HepG2 (cell line): ENCODE measurements at regions not wholly inside any gene's neighbourhood (a gene's known extent, or its start where the extent isn't known, plus 50 kb on each side); places are given as distances from the start of the nearest gene placed in this dataset.

ENCODE experiments used
- ATAC-seq: fragments of 200-7000 bp; cut with Tn5 transposase; 3 replicates; pipeline ENCODE4 v1.9.1; 2020; ENCODE audit warnings: mild to moderate bottlenecking, moderate library complexity
- BruUV-seq: library from RNA; stranded (reverse); fragments of 400-500 nt; replicated peaks from 2 replicates; lab custom pipeline; 2021; lab: Mats Ljungman, UMichigan
- CTCF ChIA-PET: fragments of 300-600 bp; formaldehyde crosslinking; extraction: SDS; loops from one replicate; lab custom pipeline; 2021; ENCODE audit warnings: low total read pairs, inconsistent platforms, low intra/inter-chr PET ratio; lab: Yijun Ruan, JAX
- POLR2A ChIA-PET: fragments of 350-600 bp; sonication (Branson Sonifier 250); formaldehyde crosslinking; loops from one replicate; lab custom pipeline; 2020; ENCODE audit warnings: antibody characterized with exemption, inconsistent platforms; lab: Yijun Ruan, JAX
- DNase-seq: peaks from one replicate; pipeline ENCODE4 v3.0.0-alpha.2; 2015; ENCODE audit warnings: low spot score
- FAIRE-seq: peaks from 3 replicates; lab custom pipeline; 2011; peaks lifted over from hg19 to GRCh38; lab: Jason Lieb, UNC
- H2AFZ ChIP-seq: one replicate; pipeline ENCODE4 v1.6.1; 2011; ENCODE audit warnings: low read length, inconsistent platforms
- H3K27ac ChIP-seq: fragments of 300-600 bp; 3 replicates; pipeline ENCODE4 v1.8.0; 2011; ENCODE audit warnings: mixed run types, mild to moderate bottlenecking, mixed read lengths, low read length, inconsistent platforms; ENCODE audit not compliant: insufficient read depth; ENCODE audit errors: extremely low read length
- H3K27me3 ChIP-seq, 2 experiments: fragments of 200-600 bp in 1 of 2; 2 replicates in 1 of 2; 3 replicates in 1 of 2; pipeline versions ENCODE4 v1.6.0 to v1.8.0; 2011; ENCODE audit warnings: low read length in 2 of 2, mild to moderate bottlenecking in 2 of 2, moderate library complexity in 2 of 2, inconsistent platforms in 1 of 2; ENCODE audit not compliant: insufficient read depth in 2 of 2, control insufficient read depth in 1 of 2
- H3K36me3 ChIP-seq, 2 experiments: fragments of 200-600 bp in 1 of 2; replicated peaks in 1 of 2; 2 replicates in 1 of 2; 3 replicates in 1 of 2; pipeline versions ENCODE4 v1.5.1 to v1.8.0; 2011; ENCODE audit warnings: low read length in 2 of 2, inconsistent platforms in 1 of 2; ENCODE audit not compliant: insufficient read depth in 2 of 2, control insufficient read depth in 1 of 2
- H3K4me1 ChIP-seq: 2 replicates; pipeline ENCODE4 v1.5.1; 2012; ENCODE audit warnings: low read length, inconsistent platforms; ENCODE audit not compliant: insufficient read depth
- H3K4me2 ChIP-seq: 2 replicates; pipeline ENCODE4 v1.6.0; 2011; ENCODE audit warnings: low read depth, low read length, inconsistent platforms
- H3K4me3 ChIP-seq, 3 experiments: fragments of 200-600 bp in 1 of 3; sonication (generic), shearing (Covaris generic) in 1 of 3; replicated peaks in 1 of 3; 2 replicates each; pipeline ENCODE4 v1.5.1; 2011 to 2016; ENCODE audit warnings: low read length in 3 of 3, inconsistent platforms in 2 of 3, low read depth in 2 of 3, mild to moderate bottlenecking in 2 of 3, control low read depth in 1 of 3, mixed read lengths in 1 of 3; ENCODE audit not compliant: insufficient read depth in 1 of 3
- H3K79me2 ChIP-seq: one replicate; pipeline ENCODE4 v1.6.1; 2011; ENCODE audit warnings: low read length, inconsistent platforms; ENCODE audit not compliant: insufficient read depth
- H3K9ac ChIP-seq: 2 replicates; pipeline ENCODE4 v1.6.0; 2011; ENCODE audit warnings: mild to moderate bottlenecking, low read depth, low read length, inconsistent platforms; ENCODE audit not compliant: insufficient read depth
- H3K9me3 ChIP-seq: 2 replicates; pipeline ENCODE4 v1.5.1; 2012; ENCODE audit warnings: mild to moderate bottlenecking, low read length
- H4K20me1 ChIP-seq: 2 replicates; pipeline ENCODE4 v1.6.0; 2011; ENCODE audit warnings: inconsistent platforms, mild to moderate bottlenecking, low read length, moderate library complexity; ENCODE audit not compliant: insufficient read depth
- EED ChIP-seq: sonication (generic); formaldehyde crosslinking; IDR thresholded peaks from 2 replicates; pipeline ENCODE4 v1.5.0; 2020; ENCODE audit warnings: mild to moderate bottlenecking, missing genetic modification reagents
- KLF15 ChIP-seq: sonication (generic); formaldehyde crosslinking; IDR thresholded peaks from 2 replicates; pipeline ENCODE4 v1.8.1; 2023; ENCODE audit warnings: borderline replicate concordance, mild to moderate bottlenecking, inconsistent platforms, missing genetic modification reagents, mixed read lengths
- NAIF1 ChIP-seq: sonication (generic); formaldehyde crosslinking; IDR thresholded peaks from 2 replicates; pipeline ENCODE4 v1.5.0; 2020; ENCODE audit warnings: mild to moderate bottlenecking, missing genetic modification reagents, borderline replicate concordance
- NFIC ChIP-seq: IDR thresholded peaks from 2 replicates; pipeline ENCODE4 v1.6.1; 2012; ENCODE audit warnings: mild to moderate bottlenecking, low read length, inconsistent platforms
- RARG ChIP-seq: sonication (generic); formaldehyde crosslinking; IDR thresholded peaks from 2 replicates; pipeline ENCODE4 v1.4.0; 2020; ENCODE audit warnings: low read depth, mild to moderate bottlenecking, missing genetic modification reagents
- TCF7L2 ChIP-seq: IDR thresholded peaks from 2 replicates; pipeline ENCODE4 v1.6.1; 2011; ENCODE audit warnings: mild to moderate bottlenecking, low read depth, low read length, moderate library complexity
- ZMAT3 ChIP-seq: sonication (generic); formaldehyde crosslinking; conservative IDR thresholded peaks from 2 replicates; pipeline ENCODE4 v1.7.0; 2021; ENCODE audit warnings: missing genetic modification reagents
- ZNF468 ChIP-seq: sonication (generic); formaldehyde crosslinking; IDR thresholded peaks from 2 replicates; pipeline ENCODE4 v1.8.0; 2022; ENCODE audit warnings: mild to moderate bottlenecking, moderate library complexity, missing genetic modification reagents
- ZNF776 ChIP-seq: sonication (generic); formaldehyde crosslinking; IDR thresholded peaks from 2 replicates; pipeline ENCODE4 v1.4.0; 2020; ENCODE audit warnings: mild to moderate bottlenecking, missing genetic modification reagents
- WGBS: methylation state at CpG from one replicate; pipeline ENCODE4 v1.1.6; 2017; ENCODE audit warnings: low lambda C conversion rate; 5-methylcytosine and 5-hydroxymethylcytosine counted together
- in situ Hi-C: cut with HindIII; loops from 2 replicates; pipeline ENCODE4 v1.10.0; 2017; ENCODE audit warnings: low pct_unique_long_range_greater_than_20kb; ENCODE audit not compliant: extremely low pct_ligation_motif_present
- intact Hi-C: fragments of 100-400 bp; cut with micrococcal nuclease; formaldehyde crosslinking; loops from one replicate; pipeline ENCODE4 v1.10.0; 2022; ENCODE audit not compliant: unreplicated experiment
- TF ChIP-seq, protein P1 (sequence below): sonication (generic); formaldehyde crosslinking; IDR thresholded peaks from 2 replicates; pipeline ENCODE4 v1.4.0; 2020; ENCODE audit warnings: missing genetic modification reagents, borderline replicate concordance
- TF ChIP-seq, protein P2 (sequence below): sonication (generic); formaldehyde crosslinking; IDR thresholded peaks from 2 replicates; pipeline ENCODE4 v1.8.0; 2022; ENCODE audit warnings: mild to moderate bottlenecking, missing genetic modification reagents, moderate library complexity
- TF ChIP-seq, protein P3 (sequence below): IDR thresholded peaks from 2 replicates; pipeline ENCODE4 v1.6.1; 2018; ENCODE audit warnings: missing genetic modification reagents

- TF ChIP-seq, protein P1, sequence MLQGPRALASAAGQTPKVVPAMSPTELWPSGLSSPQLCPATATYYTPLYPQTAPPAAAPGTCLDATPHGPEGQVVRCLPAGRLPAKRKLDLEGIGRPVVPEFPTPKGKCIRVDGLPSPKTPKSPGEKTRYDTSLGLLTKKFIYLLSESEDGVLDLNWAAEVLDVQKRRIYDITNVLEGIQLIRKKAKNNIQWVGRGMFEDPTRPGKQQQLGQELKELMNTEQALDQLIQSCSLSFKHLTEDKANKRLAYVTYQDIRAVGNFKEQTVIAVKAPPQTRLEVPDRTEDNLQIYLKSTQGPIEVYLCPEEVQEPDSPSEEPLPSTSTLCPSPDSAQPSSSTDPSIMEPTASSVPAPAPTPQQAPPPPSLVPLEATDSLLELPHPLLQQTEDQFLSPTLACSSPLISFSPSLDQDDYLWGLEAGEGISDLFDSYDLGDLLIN (CRISPR knock-in tag): no peak
- no peak for TF ChIP-seq ZNF776
- TF ChIP-seq, protein P2, sequence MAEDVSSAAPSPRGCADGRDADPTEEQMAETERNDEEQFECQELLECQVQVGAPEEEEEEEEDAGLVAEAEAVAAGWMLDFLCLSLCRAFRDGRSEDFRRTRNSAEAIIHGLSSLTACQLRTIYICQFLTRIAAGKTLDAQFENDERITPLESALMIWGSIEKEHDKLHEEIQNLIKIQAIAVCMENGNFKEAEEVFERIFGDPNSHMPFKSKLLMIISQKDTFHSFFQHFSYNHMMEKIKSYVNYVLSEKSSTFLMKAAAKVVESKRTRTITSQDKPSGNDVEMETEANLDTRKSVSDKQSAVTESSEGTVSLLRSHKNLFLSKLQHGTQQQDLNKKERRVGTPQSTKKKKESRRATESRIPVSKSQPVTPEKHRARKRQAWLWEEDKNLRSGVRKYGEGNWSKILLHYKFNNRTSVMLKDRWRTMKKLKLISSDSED (CRISPR knock-in tag): no peak
- no peak for TF ChIP-seq TCF7L2
- TF ChIP-seq EED (CRISPR knock-in tag): no peak
- no peak for TF ChIP-seq NFIC
These were observed 831.4 kb downstream of the CDH11 start (continued) for GRCh38 chr16:64290461-64290860.

- WGBS: 18% methylated on average over 4 of the region's 4 CpGs
These were observed 834.0 kb downstream of the CDH11 start for GRCh38 chr16:64287655-64288528.

More at GRCh38 chr16:64287655-64288528, 834.0 kb downstream of the CDH11 start:
- Histone ChIP-seq H4K20me1 (no peaks in the 10 kb centered on the region), H3K27me3 (no peaks in the 10 kb centered on the region), H3K4me2 (no peak overlapping the region), H3K36me3 (no peaks in the 10 kb centered on the region), H3K4me3 (no peak overlapping the region), H3K27ac (no peak overlapping the region), H3K79me2 (no peaks in the 10 kb centered on the region), H3K4me1 (no peaks in the 10 kb centered on the region), H3K9me3 (peaks cover 41% of the 10 kb centered on the region), H2AFZ (no peak overlapping the region), H3K9ac (no peak overlapping the region)
- FAIRE-seq (no peak), ATAC-seq (no peak), DNase-seq (no peak)
- in situ Hi-C loops: no loop called here
- POLR2A ChIA-PET: no interaction called here
- TF ChIP-seq RARG (CRISPR knock-in tag) (no peak), ZNF468 (CRISPR knock-in tag) (no peak), KLF15 (CRISPR knock-in tag) (no peak), NAIF1 (no peak), ZMAT3 (CRISPR knock-in tag) (no peak)
- TF ChIP-seq, protein P3, sequence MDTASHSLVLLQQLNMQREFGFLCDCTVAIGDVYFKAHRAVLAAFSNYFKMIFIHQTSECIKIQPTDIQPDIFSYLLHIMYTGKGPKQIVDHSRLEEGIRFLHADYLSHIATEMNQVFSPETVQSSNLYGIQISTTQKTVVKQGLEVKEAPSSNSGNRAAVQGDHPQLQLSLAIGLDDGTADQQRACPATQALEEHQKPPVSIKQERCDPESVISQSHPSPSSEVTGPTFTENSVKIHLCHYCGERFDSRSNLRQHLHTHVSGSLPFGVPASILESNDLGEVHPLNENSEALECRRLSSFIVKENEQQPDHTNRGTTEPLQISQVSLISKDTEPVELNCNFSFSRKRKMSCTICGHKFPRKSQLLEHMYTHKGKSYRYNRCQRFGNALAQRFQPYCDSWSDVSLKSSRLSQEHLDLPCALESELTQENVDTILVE (CRISPR knock-in tag): no peak
- intact Hi-C loops: no loop called here
- CTCF ChIA-PET: no interaction called here
- no TSS peak for BruUV-seq
